ENCODE measurements at regions not wholly inside any gene's neighbourhood (a gene's known extent, or its start where the extent isn't known, plus 50 kb on each side); places are given as distances from the start of the nearest gene placed in this dataset. TPM values are rescaled to one million over a fixed set of nuclear protein-coding genes. Genes with fewer than 3 reads are reported as not detected.

DNA sequence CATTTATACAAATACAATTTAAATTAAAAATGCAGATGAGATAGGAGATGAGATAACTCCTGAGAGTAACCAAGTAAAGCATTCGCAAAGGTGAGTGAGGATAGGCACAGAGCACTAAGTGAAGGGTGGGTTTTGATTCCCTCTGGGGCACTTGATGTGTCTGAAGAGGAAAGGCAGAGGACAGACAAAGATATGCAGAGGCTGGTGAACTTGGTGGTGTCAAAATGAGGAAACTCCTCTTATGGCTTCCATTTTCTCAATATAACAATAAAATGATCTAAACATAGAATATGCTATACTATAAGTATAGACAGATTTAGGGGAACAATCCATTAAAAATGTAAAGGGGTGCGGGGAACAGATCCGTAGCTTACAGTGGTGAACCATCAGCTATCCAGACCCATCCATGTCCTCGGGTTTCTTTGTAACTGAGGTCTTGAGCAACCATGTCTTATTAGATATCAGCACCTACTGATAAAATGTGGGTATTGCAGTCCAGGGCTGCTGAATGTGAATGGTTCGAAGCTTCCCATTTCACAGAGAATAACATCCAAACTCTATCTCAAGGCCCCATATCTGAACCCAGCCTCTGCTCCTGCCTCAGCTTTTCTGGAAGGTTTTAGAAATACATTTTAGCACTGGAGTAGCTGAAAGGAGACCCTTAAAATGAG is 73.9 kb upstream of the SLC10A2 start:
- H3K27me3 ChIP-seq (ENCODE audit: control insufficient read depth, insufficient read depth, low read length) = no peaks in the 10 kb centered on the region
- no peaks in the 10 kb centered on the region for H3K4me1 ChIP-seq (ENCODE audit: control insufficient read depth, insufficient read depth, low read length)
- no peak overlapping the region for H3K9ac ChIP-seq (ENCODE audit: low read depth, low read length)
- H3K9me3 ChIP-seq (replicated peaks; ENCODE audit: low read length) = no peaks in the 10 kb centered on the region
- H3K36me3 ChIP-seq (ENCODE audit: insufficient read depth, low read length) = no peaks in the 10 kb centered on the region
- H3K4me3 ChIP-seq (ENCODE audit: low read length) = no peak overlapping the region
- H3K4me2 ChIP-seq (ENCODE audit: low read length) = no peak overlapping the region

DNA sequence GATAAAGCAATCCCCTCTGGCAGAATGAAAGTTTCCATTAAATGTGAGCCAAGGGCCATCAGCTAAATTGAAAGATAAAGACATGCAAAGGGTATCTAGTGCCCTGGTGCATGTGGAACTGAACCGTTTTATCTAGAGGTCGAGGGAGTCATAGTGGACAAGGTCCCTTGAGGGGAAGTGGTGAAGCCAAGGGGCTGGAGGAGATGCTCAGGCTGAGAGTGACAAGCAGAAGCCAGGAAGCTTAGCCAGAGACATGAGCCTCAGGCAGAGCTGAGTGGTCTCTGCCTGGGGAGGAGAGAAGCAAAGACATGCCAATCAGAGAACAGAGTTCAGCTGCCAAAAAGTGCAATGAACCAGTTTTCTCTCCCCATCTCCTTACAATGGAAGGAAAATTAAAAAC is 68.1 kb upstream of the SLC10A2 start:
- Histone ChIP-seq H3K27me3 (ENCODE audit: control insufficient read depth, insufficient read depth, low read length) (no peaks in the 10 kb centered on the region), H3K4me3 (ENCODE audit: low read length) (no peak overlapping the region), H3K4me2 (ENCODE audit: low read length) (no peak overlapping the region), H3K9me3 (replicated peaks; ENCODE audit: low read length) (no peaks in the 10 kb centered on the region), H3K36me3 (ENCODE audit: insufficient read depth, low read length) (no peaks in the 10 kb centered on the region), H3K4me1 (ENCODE audit: control insufficient read depth, insufficient read depth, low read length) (no peaks in the 10 kb centered on the region), H3K9ac (ENCODE audit: low read depth, low read length) (no peak overlapping the region)

DNA sequence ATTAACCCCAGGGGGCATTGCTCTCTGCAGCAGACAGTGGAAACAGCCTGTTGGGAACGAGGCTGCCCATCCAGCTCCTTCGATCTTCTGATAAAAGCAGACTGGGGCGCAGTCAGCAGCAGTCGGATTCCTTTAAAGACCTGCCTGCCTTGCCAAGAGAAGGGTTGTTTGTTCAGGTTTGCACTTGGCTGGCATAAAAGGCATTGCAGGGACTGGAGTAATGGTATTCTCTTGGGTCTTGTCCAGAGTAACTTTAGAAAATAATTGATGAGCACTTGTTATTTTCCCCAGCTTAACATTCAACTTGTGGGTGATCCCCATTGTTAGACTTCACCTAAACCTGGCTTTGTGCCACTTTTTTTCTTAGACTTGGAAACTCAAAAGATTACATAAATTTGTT is 67.3 kb upstream of the SLC10A2 start:
- Histone ChIP-seq H3K36me3 (ENCODE audit: insufficient read depth, low read length) (no peaks in the 10 kb centered on the region), H3K4me1 (ENCODE audit: control insufficient read depth, insufficient read depth, low read length) (no peaks in the 10 kb centered on the region), H3K9ac (ENCODE audit: low read depth, low read length) (no peak overlapping the region), H3K4me3 (ENCODE audit: low read length) (no peak overlapping the region), H3K27me3 (ENCODE audit: control insufficient read depth, insufficient read depth, low read length) (no peaks in the 10 kb centered on the region), H3K9me3 (replicated peaks; ENCODE audit: low read length) (no peaks in the 10 kb centered on the region), H3K4me2 (ENCODE audit: low read length) (no peak overlapping the region)

DNA sequence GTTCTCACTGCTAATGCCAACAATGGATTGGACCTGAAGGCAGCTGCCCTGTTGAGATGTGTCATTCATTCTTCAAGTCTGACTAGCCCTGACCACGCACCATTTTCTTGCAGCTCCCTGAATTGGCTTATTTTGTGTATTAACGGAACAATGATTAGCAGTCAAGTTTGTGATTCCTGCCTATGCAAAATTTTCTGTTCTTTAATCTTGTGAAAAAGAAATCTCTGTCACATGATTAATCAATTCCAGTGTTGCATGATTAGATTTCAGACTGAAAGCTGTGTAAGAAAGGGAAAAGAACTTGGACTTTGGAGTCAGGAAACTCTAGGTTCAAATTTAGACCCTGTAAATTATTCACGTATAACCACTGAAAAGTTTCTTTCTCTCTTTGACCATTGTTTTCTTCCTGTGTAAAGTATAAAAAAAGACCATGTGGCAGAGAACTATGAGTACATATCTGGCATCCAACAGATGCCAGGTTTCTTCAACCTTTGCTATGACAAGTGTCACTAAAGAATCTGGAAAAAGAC is 64.5 kb upstream of the SLC10A2 start:
- Histone ChIP-seq H3K36me3 (ENCODE audit: insufficient read depth, low read length) (no peaks in the 10 kb centered on the region), H3K4me2 (ENCODE audit: low read length) (no peak overlapping the region), H3K4me1 (ENCODE audit: control insufficient read depth, insufficient read depth, low read length) (no peaks in the 10 kb centered on the region), H3K4me3 (ENCODE audit: low read length) (no peak overlapping the region), H3K9me3 (replicated peaks; ENCODE audit: low read length) (no peaks in the 10 kb centered on the region), H3K27me3 (ENCODE audit: control insufficient read depth, insufficient read depth, low read length) (no peaks in the 10 kb centered on the region), H3K9ac (ENCODE audit: low read depth, low read length) (no peak overlapping the region)

- Histone ChIP-seq H3K9ac (ENCODE audit: low read depth, low read length) (no peak overlapping the region), H3K27me3 (ENCODE audit: control insufficient read depth, insufficient read depth, low read length) (no peaks in the 10 kb centered on the region), H3K36me3 (ENCODE audit: insufficient read depth, low read length) (no peaks in the 10 kb centered on the region), H3K4me1 (ENCODE audit: control insufficient read depth, insufficient read depth, low read length) (no peaks in the 10 kb centered on the region), H3K4me2 (ENCODE audit: low read length) (no peak overlapping the region), H3K9me3 (replicated peaks; ENCODE audit: low read length) (no peaks in the 10 kb centered on the region), H3K4me3 (ENCODE audit: low read length) (no peak overlapping the region)
These were observed 63.9 kb upstream of the SLC10A2 start for GRCh38 chr13:103130146-103130545.

Small RNA genes in the stretch of these regions (small RNA-seq; reads per million reads assigned to genes)
- gene RF00402 (not detected), gene RF02090 (not detected), gene RF02091 (not detected), gene RNA5SP38 (not detected)

Data from skeletal muscle satellite cell (primary cell).